HG03378 (cell line): ENCODE measurements at regions not wholly inside any gene's neighbourhood (a gene's known extent, or its start where the extent isn't known, plus 50 kb on each side); places are given as distances from the start of the nearest gene placed in this dataset.
"Not testable (repeated sequence)": the region's sequence is repeated elsewhere in the genome, so short reads cannot be mapped to it uniquely, and the experiment has no call there.

Experiments
- ATAC-seq: cut with Tn5 transposase; IDR thresholded peaks from one replicate; pipeline ENCODE4 v1.9.1; 2021; ENCODE audit warnings: mild to moderate bottlenecking, moderate library complexity; ENCODE audit not compliant: unreplicated experiment

GRCh38 chr6:8361259-8361658 lies 74.1 kb downstream of the SLC35B3 start:
- ATAC-seq: no peak

GRCh38 chr6:8352966-8353340 lies 82.4 kb downstream of the SLC35B3 start:
- no peak for ATAC-seq

- no peak for ATAC-seq
These were observed 82.9 kb downstream of the SLC35B3 start for GRCh38 chr6:8352335-8352965.

- no peak for ATAC-seq
These were observed 91.7 kb downstream of the SLC35B3 start for GRCh38 chr6:8343600-8343999.

GRCh38 chr6:8342241-8342819 lies 93.0 kb downstream of the SLC35B3 start:
- ATAC-seq: no peak

GRCh38 chr6:8337147-8337546 lies 98.2 kb downstream of the SLC35B3 start:
- no peak for ATAC-seq

- no peak for ATAC-seq
These were observed 98.8 kb downstream of the SLC35B3 start for GRCh38 chr6:8336406-8337057.

- no peak for ATAC-seq
These were observed 99.4 kb downstream of the SLC35B3 start for GRCh38 chr6:8335896-8336295.

- no peak for ATAC-seq
These were observed 100.0 kb downstream of the SLC35B3 start for GRCh38 chr6:8335381-8335780.

- ATAC-seq: no peak
These were observed 101.2 kb downstream of the SLC35B3 start for GRCh38 chr6:8334113-8334512.

- ATAC-seq: no peak
These were observed 105.8 kb downstream of the SLC35B3 start for GRCh38 chr6:8329562-8329961.

- ATAC-seq: no peak
These were observed 109.6 kb downstream of the SLC35B3 start for GRCh38 chr6:8325743-8326142.

GRCh38 chr6:8322659-8323058 lies 112.7 kb downstream of the SLC35B3 start:
- ATAC-seq: no peak

- ATAC-seq: no peak
These were observed 113.5 kb downstream of the SLC35B3 start for GRCh38 chr6:8321671-8322404.

GRCh38 chr6:8315154-8315553 lies 120.2 kb downstream of the SLC35B3 start:
- no peak for ATAC-seq

GRCh38 chr6:8301502-8301901 lies 133.8 kb downstream of the SLC35B3 start:
- no peak for ATAC-seq

- no peak for ATAC-seq
These were observed 136.3 kb downstream of the SLC35B3 start for GRCh38 chr6:8299034-8299433.

- ATAC-seq: not testable (repeated sequence)
These were observed 152.4 kb downstream of the SLC35B3 start for GRCh38 chr6:8282946-8283345.

- ATAC-seq: no peak
These were observed 153.0 kb downstream of the SLC35B3 start for GRCh38 chr6:8282380-8282779.

- ATAC-seq: no peak
These were observed 156.1 kb downstream of the SLC35B3 start for GRCh38 chr6:8279041-8279805.

- ATAC-seq: no peak
These were observed 156.8 kb downstream of the SLC35B3 start for GRCh38 chr6:8278562-8278961.
